ENCODE measurements at regions not wholly inside any gene's neighbourhood (a gene's known extent, or its start where the extent isn't known, plus 50 kb on each side); places are given as distances from the start of the nearest gene placed in this dataset.
A peak's percentile ranks its signal among the peaks of the same experiment; 100 is the strongest.

DNA sequence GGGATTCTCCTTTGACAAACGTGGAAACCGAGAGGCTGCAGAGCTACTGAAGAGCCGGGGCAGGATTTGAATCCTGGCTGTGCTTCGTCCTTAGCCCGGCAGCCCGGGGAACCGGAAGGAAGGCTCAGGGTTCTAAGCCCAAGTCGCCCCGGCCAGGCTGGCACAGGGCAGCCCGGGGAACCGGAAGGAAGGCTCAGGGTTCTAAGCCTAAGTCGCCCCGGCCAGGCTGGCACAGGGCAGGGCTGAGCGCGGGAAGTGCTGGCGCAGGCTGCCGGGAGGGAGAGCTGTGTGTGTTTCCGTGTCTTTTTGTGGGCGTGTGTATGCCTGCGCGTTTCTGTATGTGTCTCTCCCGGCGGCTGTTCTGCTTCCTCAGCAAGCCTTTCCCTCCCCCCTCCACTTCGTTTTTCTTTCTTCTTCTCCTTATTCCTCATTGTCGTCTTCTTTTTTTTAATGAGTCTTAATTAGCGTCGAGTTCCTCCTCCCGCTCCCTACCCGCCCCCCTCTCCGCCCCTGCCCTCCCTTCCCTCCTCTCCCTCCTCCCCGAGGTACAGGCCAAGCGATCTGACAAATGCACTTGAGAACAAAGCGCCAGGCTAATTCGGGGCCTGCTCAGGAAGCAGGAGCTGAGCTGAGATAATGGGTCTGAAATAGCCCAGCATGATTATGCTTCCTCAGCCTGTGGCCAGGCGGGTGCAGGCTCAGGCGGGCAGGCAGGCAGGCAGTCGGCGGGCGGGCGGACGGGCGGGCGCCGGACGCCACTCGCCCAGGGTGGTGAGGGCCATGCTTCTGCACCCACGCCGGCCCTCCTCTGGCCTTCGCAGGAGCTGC lies 65.9 kb downstream of the EFNB1 start:
- DNase-seq (ENCODE audit: low spot score): peak; percentile 38

DNA sequence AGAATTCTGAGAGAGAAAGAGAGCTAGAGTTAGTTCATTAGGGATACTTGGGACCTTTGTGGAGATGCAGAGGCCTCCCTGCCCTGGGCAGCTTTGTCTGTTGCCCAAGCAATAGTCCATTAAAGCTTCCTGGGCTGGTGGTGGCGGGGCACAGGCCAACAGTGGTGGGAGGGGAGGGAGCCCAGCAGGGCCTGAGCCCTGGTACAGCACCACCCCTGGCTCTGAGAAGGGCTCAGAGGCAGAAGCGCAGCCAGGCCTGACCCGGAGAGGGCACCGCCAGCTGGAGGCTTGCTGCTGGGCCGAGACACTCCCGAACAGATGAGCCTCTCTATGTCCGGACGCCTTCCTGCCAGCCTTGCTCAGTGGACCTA lies 65.3 kb downstream of the EFNB1 start:
- DNase-seq (ENCODE audit: low spot score): peak; percentile 7

DNA sequence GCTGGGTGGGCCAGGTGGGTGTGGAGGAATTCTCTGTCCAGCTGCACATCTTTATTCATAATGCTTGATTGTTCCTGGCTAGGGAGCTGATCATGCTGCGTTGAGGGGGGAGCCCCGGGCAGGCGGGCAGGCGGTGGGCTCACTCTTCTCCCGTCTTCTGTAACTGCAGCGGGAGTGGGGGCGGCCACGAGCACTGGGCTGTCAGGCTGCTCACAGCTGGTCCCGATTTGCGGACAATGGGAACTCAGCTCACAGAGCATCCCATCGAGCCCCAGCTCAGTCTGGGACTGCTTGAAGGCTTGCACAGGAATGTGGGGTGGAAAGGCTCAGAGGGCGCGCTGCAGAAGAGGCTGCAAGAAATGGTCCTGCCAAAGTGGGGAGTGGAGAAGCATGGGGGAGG lies 63.8 kb downstream of the EFNB1 start:
- no peak for DNase-seq (ENCODE audit: low spot score)

DNA sequence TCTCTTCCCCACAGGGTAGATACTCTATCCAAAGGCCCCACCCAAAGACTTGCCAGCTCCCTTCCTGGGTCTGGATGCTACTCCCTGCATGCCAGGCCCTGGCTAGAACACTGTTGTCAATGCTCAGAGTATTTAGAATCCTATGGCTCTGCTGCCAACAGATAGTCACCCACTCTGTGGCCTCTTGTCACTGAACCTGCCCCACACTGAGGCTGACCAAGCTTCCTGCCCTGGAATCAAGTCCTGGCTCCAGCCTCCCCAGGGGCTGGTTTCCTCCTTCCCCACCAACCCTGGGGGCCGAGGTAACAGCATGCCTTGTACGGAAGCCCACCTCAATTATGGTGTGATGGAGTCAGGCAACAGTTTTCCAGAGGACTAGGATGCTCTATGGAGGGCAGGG lies 63.3 kb downstream of the EFNB1 start:
- no peak for DNase-seq (ENCODE audit: low spot score)
